ENCODE measurements at regions not wholly inside any gene's neighbourhood (a gene's known extent, or its start where the extent isn't known, plus 50 kb on each side); places are given as distances from the start of the nearest gene placed in this dataset.

DNA sequence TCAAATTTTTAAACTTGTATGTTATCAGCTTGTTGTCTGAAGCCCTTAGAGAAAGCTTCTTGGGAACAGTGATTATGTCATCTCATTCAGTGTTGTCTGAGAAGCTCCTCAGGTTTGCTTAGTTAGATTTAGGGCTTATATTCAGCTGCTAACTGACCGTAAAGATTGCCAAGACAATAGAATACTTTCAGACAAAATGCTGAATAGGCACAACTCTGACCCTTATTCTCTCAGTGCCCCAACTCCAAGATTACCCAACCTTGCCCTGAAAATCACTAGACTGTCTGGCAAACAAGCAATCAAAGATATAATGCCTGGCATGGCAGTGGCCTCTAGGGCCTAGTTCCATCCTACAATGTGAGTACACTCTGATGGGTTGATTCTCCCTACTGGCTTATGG is 950.5 kb upstream of the HS3ST1 start (continued):
- TF ChIP-seq, protein P1, sequence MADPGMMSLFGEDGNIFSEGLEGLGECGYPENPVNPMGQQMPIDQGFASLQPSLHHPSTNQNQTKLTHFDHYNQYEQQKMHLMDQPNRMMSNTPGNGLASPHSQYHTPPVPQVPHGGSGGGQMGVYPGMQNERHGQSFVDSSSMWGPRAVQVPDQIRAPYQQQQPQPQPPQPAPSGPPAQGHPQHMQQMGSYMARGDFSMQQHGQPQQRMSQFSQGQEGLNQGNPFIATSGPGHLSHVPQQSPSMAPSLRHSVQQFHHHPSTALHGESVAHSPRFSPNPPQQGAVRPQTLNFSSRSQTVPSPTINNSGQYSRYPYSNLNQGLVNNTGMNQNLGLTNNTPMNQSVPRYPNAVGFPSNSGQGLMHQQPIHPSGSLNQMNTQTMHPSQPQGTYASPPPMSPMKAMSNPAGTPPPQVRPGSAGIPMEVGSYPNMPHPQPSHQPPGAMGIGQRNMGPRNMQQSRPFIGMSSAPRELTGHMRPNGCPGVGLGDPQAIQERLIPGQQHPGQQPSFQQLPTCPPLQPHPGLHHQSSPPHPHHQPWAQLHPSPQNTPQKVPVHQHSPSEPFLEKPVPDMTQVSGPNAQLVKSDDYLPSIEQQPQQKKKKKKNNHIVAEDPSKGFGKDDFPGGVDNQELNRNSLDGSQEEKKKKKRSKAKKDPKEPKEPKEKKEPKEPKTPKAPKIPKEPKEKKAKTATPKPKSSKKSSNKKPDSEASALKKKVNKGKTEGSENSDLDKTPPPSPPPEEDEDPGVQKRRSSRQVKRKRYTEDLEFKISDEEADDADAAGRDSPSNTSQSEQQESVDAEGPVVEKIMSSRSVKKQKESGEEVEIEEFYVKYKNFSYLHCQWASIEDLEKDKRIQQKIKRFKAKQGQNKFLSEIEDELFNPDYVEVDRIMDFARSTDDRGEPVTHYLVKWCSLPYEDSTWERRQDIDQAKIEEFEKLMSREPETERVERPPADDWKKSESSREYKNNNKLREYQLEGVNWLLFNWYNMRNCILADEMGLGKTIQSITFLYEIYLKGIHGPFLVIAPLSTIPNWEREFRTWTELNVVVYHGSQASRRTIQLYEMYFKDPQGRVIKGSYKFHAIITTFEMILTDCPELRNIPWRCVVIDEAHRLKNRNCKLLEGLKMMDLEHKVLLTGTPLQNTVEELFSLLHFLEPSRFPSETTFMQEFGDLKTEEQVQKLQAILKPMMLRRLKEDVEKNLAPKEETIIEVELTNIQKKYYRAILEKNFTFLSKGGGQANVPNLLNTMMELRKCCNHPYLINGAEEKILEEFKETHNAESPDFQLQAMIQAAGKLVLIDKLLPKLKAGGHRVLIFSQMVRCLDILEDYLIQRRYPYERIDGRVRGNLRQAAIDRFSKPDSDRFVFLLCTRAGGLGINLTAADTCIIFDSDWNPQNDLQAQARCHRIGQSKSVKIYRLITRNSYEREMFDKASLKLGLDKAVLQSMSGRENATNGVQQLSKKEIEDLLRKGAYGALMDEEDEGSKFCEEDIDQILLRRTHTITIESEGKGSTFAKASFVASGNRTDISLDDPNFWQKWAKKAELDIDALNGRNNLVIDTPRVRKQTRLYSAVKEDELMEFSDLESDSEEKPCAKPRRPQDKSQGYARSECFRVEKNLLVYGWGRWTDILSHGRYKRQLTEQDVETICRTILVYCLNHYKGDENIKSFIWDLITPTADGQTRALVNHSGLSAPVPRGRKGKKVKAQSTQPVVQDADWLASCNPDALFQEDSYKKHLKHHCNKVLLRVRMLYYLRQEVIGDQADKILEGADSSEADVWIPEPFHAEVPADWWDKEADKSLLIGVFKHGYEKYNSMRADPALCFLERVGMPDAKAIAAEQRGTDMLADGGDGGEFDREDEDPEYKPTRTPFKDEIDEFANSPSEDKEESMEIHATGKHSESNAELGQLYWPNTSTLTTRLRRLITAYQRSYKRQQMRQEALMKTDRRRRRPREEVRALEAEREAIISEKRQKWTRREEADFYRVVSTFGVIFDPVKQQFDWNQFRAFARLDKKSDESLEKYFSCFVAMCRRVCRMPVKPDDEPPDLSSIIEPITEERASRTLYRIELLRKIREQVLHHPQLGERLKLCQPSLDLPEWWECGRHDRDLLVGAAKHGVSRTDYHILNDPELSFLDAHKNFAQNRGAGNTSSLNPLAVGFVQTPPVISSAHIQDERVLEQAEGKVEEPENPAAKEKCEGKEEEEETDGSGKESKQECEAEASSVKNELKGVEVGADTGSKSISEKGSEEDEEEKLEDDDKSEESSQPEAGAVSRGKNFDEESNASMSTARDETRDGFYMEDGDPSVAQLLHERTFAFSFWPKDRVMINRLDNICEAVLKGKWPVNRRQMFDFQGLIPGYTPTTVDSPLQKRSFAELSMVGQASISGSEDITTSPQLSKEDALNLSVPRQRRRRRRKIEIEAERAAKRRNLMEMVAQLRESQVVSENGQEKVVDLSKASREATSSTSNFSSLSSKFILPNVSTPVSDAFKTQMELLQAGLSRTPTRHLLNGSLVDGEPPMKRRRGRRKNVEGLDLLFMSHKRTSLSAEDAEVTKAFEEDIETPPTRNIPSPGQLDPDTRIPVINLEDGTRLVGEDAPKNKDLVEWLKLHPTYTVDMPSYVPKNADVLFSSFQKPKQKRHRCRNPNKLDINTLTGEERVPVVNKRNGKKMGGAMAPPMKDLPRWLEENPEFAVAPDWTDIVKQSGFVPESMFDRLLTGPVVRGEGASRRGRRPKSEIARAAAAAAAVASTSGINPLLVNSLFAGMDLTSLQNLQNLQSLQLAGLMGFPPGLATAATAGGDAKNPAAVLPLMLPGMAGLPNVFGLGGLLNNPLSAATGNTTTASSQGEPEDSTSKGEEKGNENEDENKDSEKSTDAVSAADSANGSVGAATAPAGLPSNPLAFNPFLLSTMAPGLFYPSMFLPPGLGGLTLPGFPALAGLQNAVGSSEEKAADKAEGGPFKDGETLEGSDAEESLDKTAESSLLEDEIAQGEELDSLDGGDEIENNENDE (IDR thresholded peaks at IDR 0.05; ENCODE audit: insufficient replicate concordance, low read length): no peak
- TF ChIP-seq KDM1A (IDR thresholded peaks at IDR 0.05; ENCODE audit: borderline replicate concordance, low read length): no peak
- no peak for TF ChIP-seq KDM5A (IDR thresholded peaks at IDR 0.05; ENCODE audit: low read length)
- TF ChIP-seq HDAC2 (IDR thresholded peaks at IDR 0.05; ENCODE audit: borderline replicate concordance in 1 of 2, low read depth in 2 of 2, low read length in 2 of 2): no peak
- TF ChIP-seq POLR2A (IDR thresholded peaks at IDR 0.05; ENCODE audit: control extremely low read depth in 1 of 2, low read depth in 2 of 2, low read length in 2 of 2): no peak
- TF ChIP-seq CTBP2 (IDR thresholded peaks at IDR 0.05; ENCODE audit: borderline replicate concordance, insufficient read depth, insufficient read length, low read length): no peak
- TF ChIP-seq, protein P2, sequence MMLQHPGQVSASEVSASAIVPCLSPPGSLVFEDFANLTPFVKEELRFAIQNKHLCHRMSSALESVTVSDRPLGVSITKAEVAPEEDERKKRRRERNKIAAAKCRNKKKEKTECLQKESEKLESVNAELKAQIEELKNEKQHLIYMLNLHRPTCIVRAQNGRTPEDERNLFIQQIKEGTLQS (IDR thresholded peaks at IDR 0.05; ENCODE audit: insufficient read depth, low read depth, low read length): no peak
- no peak for TF ChIP-seq SIX5 (IDR thresholded peaks at IDR 0.05; ENCODE audit: low read depth, low read length)
- TF ChIP-seq TAF7 (optimal IDR thresholded peaks at IDR 0.05; ENCODE audit: borderline replicate concordance, low read depth, low read length): no peak
- no peak for TF ChIP-seq NRF1 (IDR thresholded peaks at IDR 0.05; ENCODE audit: low read depth, low read length)
- TF ChIP-seq SP4 (IDR thresholded peaks at IDR 0.05; ENCODE audit: low read length): no peak
- no peak for TF ChIP-seq NANOG (IDR thresholded peaks at IDR 0.05; ENCODE audit: insufficient read depth, low read depth, low read length, poor library complexity, severe bottlenecking)
